HepG2 (cell line): ENCODE measurements at regions not wholly inside any gene's neighbourhood (a gene's known extent, or its start where the extent isn't known, plus 50 kb on each side); places are given as distances from the start of the nearest gene placed in this dataset.

ENCODE experiments used
- ATAC-seq: fragments of 200-7000 bp; cut with Tn5 transposase; 3 replicates; pipeline ENCODE4 v1.9.1; 2020; ENCODE audit warnings: mild to moderate bottlenecking, moderate library complexity
- BruUV-seq: library from RNA; stranded (reverse); fragments of 400-500 nt; replicated peaks from 2 replicates; lab custom pipeline; 2021; lab: Mats Ljungman, UMichigan
- CTCF ChIA-PET: fragments of 300-600 bp; formaldehyde crosslinking; extraction: SDS; loops from one replicate; lab custom pipeline; 2021; ENCODE audit warnings: low total read pairs, inconsistent platforms, low intra/inter-chr PET ratio; lab: Yijun Ruan, JAX
- POLR2A ChIA-PET: fragments of 350-600 bp; sonication (Branson Sonifier 250); formaldehyde crosslinking; loops from one replicate; lab custom pipeline; 2020; ENCODE audit warnings: antibody characterized with exemption, inconsistent platforms; lab: Yijun Ruan, JAX
- DNase-seq: peaks from one replicate; pipeline ENCODE4 v3.0.0-alpha.2; 2015; ENCODE audit warnings: low spot score
- FAIRE-seq: peaks from 3 replicates; lab custom pipeline; 2011; peaks lifted over from hg19 to GRCh38; lab: Jason Lieb, UNC
- H2AFZ ChIP-seq: one replicate; pipeline ENCODE4 v1.6.1; 2011; ENCODE audit warnings: low read length, inconsistent platforms
- H3K27ac ChIP-seq: fragments of 300-600 bp; 3 replicates; pipeline ENCODE4 v1.8.0; 2011; ENCODE audit warnings: mixed run types, mild to moderate bottlenecking, mixed read lengths, low read length, inconsistent platforms; ENCODE audit not compliant: insufficient read depth; ENCODE audit errors: extremely low read length
- H3K27me3 ChIP-seq, 2 experiments: fragments of 200-600 bp in 1 of 2; 2 replicates in 1 of 2; 3 replicates in 1 of 2; pipeline versions ENCODE4 v1.6.0 to v1.8.0; 2011; ENCODE audit warnings: low read length in 2 of 2, mild to moderate bottlenecking in 2 of 2, moderate library complexity in 2 of 2, inconsistent platforms in 1 of 2; ENCODE audit not compliant: insufficient read depth in 2 of 2, control insufficient read depth in 1 of 2
- H3K36me3 ChIP-seq, 2 experiments: fragments of 200-600 bp in 1 of 2; replicated peaks in 1 of 2; 2 replicates in 1 of 2; 3 replicates in 1 of 2; pipeline versions ENCODE4 v1.5.1 to v1.8.0; 2011; ENCODE audit warnings: low read length in 2 of 2, inconsistent platforms in 1 of 2; ENCODE audit not compliant: insufficient read depth in 2 of 2, control insufficient read depth in 1 of 2
- H3K4me1 ChIP-seq: 2 replicates; pipeline ENCODE4 v1.5.1; 2012; ENCODE audit warnings: low read length, inconsistent platforms; ENCODE audit not compliant: insufficient read depth
- H3K4me2 ChIP-seq: 2 replicates; pipeline ENCODE4 v1.6.0; 2011; ENCODE audit warnings: low read depth, low read length, inconsistent platforms
- H3K4me3 ChIP-seq, 3 experiments: fragments of 200-600 bp in 1 of 3; sonication (generic), shearing (Covaris generic) in 1 of 3; replicated peaks in 1 of 3; 2 replicates each; pipeline ENCODE4 v1.5.1; 2011 to 2016; ENCODE audit warnings: low read length in 3 of 3, inconsistent platforms in 2 of 3, low read depth in 2 of 3, mild to moderate bottlenecking in 2 of 3, control low read depth in 1 of 3, mixed read lengths in 1 of 3; ENCODE audit not compliant: insufficient read depth in 1 of 3
- H3K79me2 ChIP-seq: one replicate; pipeline ENCODE4 v1.6.1; 2011; ENCODE audit warnings: low read length, inconsistent platforms; ENCODE audit not compliant: insufficient read depth
- H3K9ac ChIP-seq: 2 replicates; pipeline ENCODE4 v1.6.0; 2011; ENCODE audit warnings: mild to moderate bottlenecking, low read depth, low read length, inconsistent platforms; ENCODE audit not compliant: insufficient read depth
- H3K9me3 ChIP-seq: 2 replicates; pipeline ENCODE4 v1.5.1; 2012; ENCODE audit warnings: mild to moderate bottlenecking, low read length
- H4K20me1 ChIP-seq: 2 replicates; pipeline ENCODE4 v1.6.0; 2011; ENCODE audit warnings: inconsistent platforms, mild to moderate bottlenecking, low read length, moderate library complexity; ENCODE audit not compliant: insufficient read depth
- ARID4A ChIP-seq: sonication (generic); formaldehyde crosslinking; IDR thresholded peaks from 2 replicates; pipeline ENCODE4 v1.5.0; 2020; ENCODE audit warnings: mild to moderate bottlenecking, missing genetic modification reagents, borderline replicate concordance
- EEA1 ChIP-seq: sonication (generic); formaldehyde crosslinking; IDR thresholded peaks from 2 replicates; pipeline ENCODE4 v1.5.1; 2020; ENCODE audit warnings: mild to moderate bottlenecking, missing genetic modification reagents, borderline replicate concordance
- FLYWCH1 ChIP-seq: sonication (generic); formaldehyde crosslinking; IDR thresholded peaks from 2 replicates; pipeline ENCODE4 v1.8.1; 2023; ENCODE audit warnings: mild to moderate bottlenecking, missing genetic modification reagents
- HMGXB3 ChIP-seq: sonication (generic); formaldehyde crosslinking; IDR thresholded peaks from 2 replicates; pipeline ENCODE4 v1.4.0; 2020; ENCODE audit warnings: missing genetic modification reagents, borderline replicate concordance
- RNF2 ChIP-seq: fragments of 450-650 bp; conservative IDR thresholded peaks from 2 replicates; pipeline ENCODE4 v1.6.1; 2016; ENCODE audit warnings: low read depth
- SIN3B ChIP-seq: fragments of 150-350 bp; IDR thresholded peaks from 2 replicates; pipeline ENCODE4 v1.6.1; 2014; ENCODE audit warnings: low read length
- TBX2 ChIP-seq: sonication (generic); formaldehyde crosslinking; IDR thresholded peaks from 2 replicates; pipeline ENCODE4 v1.5.0; 2020; ENCODE audit warnings: missing genetic modification reagents, mild to moderate bottlenecking, borderline replicate concordance
- THAP8 ChIP-seq: sonication (generic); formaldehyde crosslinking; IDR thresholded peaks from 2 replicates; pipeline ENCODE4 v1.5.1; 2020; ENCODE audit warnings: missing genetic modification reagents, mild to moderate bottlenecking, borderline replicate concordance
- ZBTB7B ChIP-seq: sonication (generic); formaldehyde crosslinking; IDR thresholded peaks from 2 replicates; pipeline ENCODE4 v1.4.0; 2020; ENCODE audit warnings: missing genetic modification reagents
- ZNF614 ChIP-seq: IDR thresholded peaks from 2 replicates; pipeline ENCODE4 v1.6.1; 2018; ENCODE audit warnings: missing biosample characterization, missing genetic modification reagents, inconsistent platforms, borderline replicate concordance
- ZNF660 ChIP-seq: sonication (generic); formaldehyde crosslinking; IDR thresholded peaks from 2 replicates; pipeline ENCODE4 v1.5.1; 2020; ENCODE audit warnings: mild to moderate bottlenecking, low read depth, missing genetic modification reagents, borderline replicate concordance
- WGBS: methylation state at CpG from one replicate; pipeline ENCODE4 v1.1.6; 2017; ENCODE audit warnings: low lambda C conversion rate; 5-methylcytosine and 5-hydroxymethylcytosine counted together
- in situ Hi-C: cut with HindIII; loops from 2 replicates; pipeline ENCODE4 v1.10.0; 2017; ENCODE audit warnings: low pct_unique_long_range_greater_than_20kb; ENCODE audit not compliant: extremely low pct_ligation_motif_present
- intact Hi-C: fragments of 100-400 bp; cut with micrococcal nuclease; formaldehyde crosslinking; loops from one replicate; pipeline ENCODE4 v1.10.0; 2022; ENCODE audit not compliant: unreplicated experiment

- in situ Hi-C loops, result no loop called here
- H3K9me3 ChIP-seq, result no peaks in the 10 kb centered on the region
- TF ChIP-seq ARID4A (no peak), THAP8 (CRISPR knock-in tag) (no peak), ZNF660 (CRISPR knock-in tag) (no peak), HMGXB3 (CRISPR knock-in tag) (no peak), SIN3B (no peak), ZNF614 (CRISPR knock-in tag) (no peak), ZBTB7B (CRISPR knock-in tag) (no peak), RNF2 (no peak), EEA1 (CRISPR knock-in tag) (no peak), TBX2 (CRISPR knock-in tag) (no peak), FLYWCH1 (CRISPR knock-in tag) (no peak)
- TF ChIP-seq, all 625 proteins: peak for 0
- FAIRE-seq (no peak), ATAC-seq (no peak), DNase-seq (no peak)
- H2AFZ ChIP-seq, result no peak overlapping the region
- no peaks in the 10 kb centered on the region for H3K36me3 ChIP-seq
- H3K4me3 ChIP-seq, result no peak overlapping the region
- POLR2A ChIA-PET, result no interaction called here
- intact Hi-C loops, result no loop called here
- no TSS peak for BruUV-seq
- no peak overlapping the region for H3K4me2 ChIP-seq
- WGBS, result 39% methylated on average over 2 of the region's 2 CpGs
- CTCF ChIA-PET, result no interaction called here
- no peak overlapping the region for H3K9ac ChIP-seq
- no peaks in the 10 kb centered on the region for H4K20me1 ChIP-seq
- no peaks in the 10 kb centered on the region for H3K4me1 ChIP-seq
- H3K79me2 ChIP-seq, result no peaks in the 10 kb centered on the region
- H3K27me3 ChIP-seq, result no peaks in the 10 kb centered on the region
- no peak overlapping the region for H3K27ac ChIP-seq
Measured at GRCh38 chr10:36211856-36212255, 569.8 kb upstream of the FZD8 start.
